Ascending aorta (tissue), 2 donors: ENCODE measurements at regions not wholly inside any gene's neighbourhood (a gene's known extent, or its start where the extent isn't known, plus 50 kb on each side); places are given as distances from the start of the nearest gene placed in this dataset.
"Not testable (repeated sequence)": the region's sequence is repeated elsewhere in the genome, so short reads cannot be mapped to it uniquely, and the experiment has no call there.

Source experiments
- DNase-seq, 2 donors: peaks; one replicate each; pipeline ENCODE4 v3.0.0-alpha.2; 2019; ENCODE audit warnings: low spot score in 2 of 2
- H3K27ac ChIP-seq, 2 donors: fragments of 200-600 bp; sonication (generic); one replicate each; pipeline ENCODE4 v1.5.1; 2016 to 2017; ENCODE audit warnings: mild to moderate bottlenecking in 1 of 2
- H3K27me3 ChIP-seq: fragments of 200-600 bp; sonication (generic); one replicate; pipeline ENCODE4 v1.5.1; 2017
- H3K36me3 ChIP-seq, 2 donors: fragments of 200-600 bp; sonication (generic); one replicate each; pipeline ENCODE4 v1.5.1; 2016
- H3K4me1 ChIP-seq, 2 donors: fragments of 200-600 bp; sonication (generic); one replicate each; pipeline ENCODE4 v1.5.1; 2016 to 2017; ENCODE audit warnings: mild to moderate bottlenecking in 1 of 2
- H3K4me3 ChIP-seq, 2 donors: fragments of 200-600 bp; sonication (generic); one replicate each; pipeline ENCODE4 v1.5.1; 2016 to 2017; ENCODE audit warnings: mild to moderate bottlenecking in 1 of 2
- H3K9me3 ChIP-seq, 2 donors: fragments of 200-600 bp; sonication (generic); one replicate each; pipeline ENCODE4 v1.5.1; 2016
- CTCF ChIP-seq, 3 experiments: fragments of 200-600 bp in 2 of 3; fragments of 450-650 bp in 1 of 3; sonication (generic) in 2 of 3; IDR thresholded peaks; one replicate each; pipeline ENCODE4 v1.5.1; 2016 to 2019; ENCODE audit warnings: antibody characterized with exemption in 3 of 3, mild to moderate bottlenecking in 1 of 3, moderate library complexity in 1 of 3
- intact Hi-C: fragments of 100-400 bp; cut with DNase I; formaldehyde crosslinking; loops from one replicate; pipeline ENCODE4 v1.15.1; 2023

GRCh38 chrX:55907968-55908607, 190.5 kb downstream of the RRAGB start:
- peak overlapping the region; percentile 62 to 72 for H3K4me3 ChIP-seq
- intact Hi-C loops = loop anchor here (5.0 kb wide), 1 partner anchor 324 kb away; the partner anchor contains the start of gene KLF8

GRCh38 chrX:55908661-55909212, 191.2 kb downstream of the RRAGB start:
- TF ChIP-seq CTCF (IDR thresholded peaks at IDR 0.05) = no peak
- DNase-seq = no peak
- Histone ChIP-seq H3K4me3 (peak overlapping the region; percentile 62 to 72), H3K9me3 (no peaks in the 10 kb centered on the region), H3K36me3 (no peaks in the 10 kb centered on the region), H3K4me1 (no peaks in the 10 kb centered on the region), H3K27me3 (no peaks in the 10 kb centered on the region), H3K27ac (peak overlapping the region; percentile 67 to 74)
- intact Hi-C loops = loop anchor here (5.0 kb wide), 1 partner anchor 324 kb away; the partner anchor contains the start of gene KLF8

More at GRCh38 chrX:55907968-55908607, 190.5 kb downstream of the RRAGB start:
- Histone ChIP-seq H3K27me3 (no peaks in the 10 kb centered on the region), H3K9me3 (no peaks in the 10 kb centered on the region), H3K4me1 (no peaks in the 10 kb centered on the region), H3K36me3 (no peaks in the 10 kb centered on the region), H3K27ac (peak overlapping the region; percentile 67 to 74)
- peak in 1 of 2 donors; percentile 72 for DNase-seq
- peak in 2 of 3 experiments; percentile 23 to 48 for TF ChIP-seq CTCF (IDR thresholded peaks at IDR 0.05)

- H3K27me3 ChIP-seq = no peaks in the 10 kb centered on the region
- H3K4me1 ChIP-seq = no peaks in the 10 kb centered on the region
- DNase-seq = no peak
- no peak overlapping the region for H3K27ac ChIP-seq
- no peak for TF ChIP-seq CTCF (IDR thresholded peaks at IDR 0.05)
- no peaks in the 10 kb centered on the region for H3K36me3 ChIP-seq
- H3K4me3 ChIP-seq = no peak overlapping the region
- intact Hi-C loops = no loop called here
- peaks cover 0 to 32% of the 10 kb centered on the region in 2 donors for H3K9me3 ChIP-seq
These were observed 202.0 kb downstream of the RRAGB start for GRCh38 chrX:55919367-55920221.

GRCh38 chrX:55924574-55924973, 207.0 kb downstream of the RRAGB start:
- no peak for DNase-seq
- H3K36me3 ChIP-seq = no peaks in the 10 kb centered on the region
- H3K27ac ChIP-seq = no peak overlapping the region
- no peak for TF ChIP-seq CTCF (IDR thresholded peaks at IDR 0.05)
- no peak overlapping the region for H3K4me3 ChIP-seq
- no peaks in the 10 kb centered on the region for H3K4me1 ChIP-seq
- intact Hi-C loops = no loop called here
- H3K9me3 ChIP-seq = peaks cover 10 to 66% of the 10 kb centered on the region in 2 donors
- no peaks in the 10 kb centered on the region for H3K27me3 ChIP-seq

GRCh38 chrX:55928529-55928928, 211.0 kb downstream of the RRAGB start:
- intact Hi-C loops, DNase-seq, H3K36me3 ChIP-seq, H3K4me1 ChIP-seq, H3K27ac ChIP-seq, H3K4me3 ChIP-seq, H3K27me3 ChIP-seq: not testable (repeated sequence)
- H3K9me3 ChIP-seq = peaks cover 10 to 69% of the 10 kb centered on the region in 2 donors
